Germinal center (tissue), 1 donor: ENCODE measurements at regions not wholly inside any gene's neighbourhood (a gene's known extent, or its start where the extent isn't known, plus 50 kb on each side); places are given as distances from the start of the nearest gene placed in this dataset.

Source experiments
- DNase-seq: peaks from one replicate; pipeline ENCODE4 v3.0.0; 2012; ENCODE audit warnings: mixed read lengths, low spot score

GRCh38 chr11:115695677-115696364 lies 191.6 kb upstream of the CADM1 start:
- DNase-seq = no peak

- no peak for DNase-seq
Observed at GRCh38 chr11:115693002-115693401, 188.8 kb upstream of the CADM1 start.

DNA sequence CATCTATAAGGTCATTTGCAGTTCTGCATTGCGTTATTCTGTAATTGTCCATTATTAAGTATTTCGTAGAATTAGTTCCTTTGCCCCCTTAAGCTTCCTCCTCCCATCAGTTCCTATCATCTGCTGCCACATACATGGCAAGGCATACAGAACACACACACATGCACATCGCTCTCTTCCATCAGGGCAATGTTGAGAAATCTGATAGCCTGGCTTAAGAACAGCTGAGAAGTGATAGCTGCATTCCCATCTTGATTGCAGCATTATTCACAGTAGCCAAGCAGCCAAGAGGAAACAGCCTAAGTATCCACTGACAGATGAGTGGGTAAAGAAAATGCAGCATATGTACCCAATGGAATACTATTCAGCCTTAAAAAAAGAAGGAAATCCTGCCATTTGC lies 186.8 kb upstream of the CADM1 start:
- DNase-seq = no peak

DNA sequence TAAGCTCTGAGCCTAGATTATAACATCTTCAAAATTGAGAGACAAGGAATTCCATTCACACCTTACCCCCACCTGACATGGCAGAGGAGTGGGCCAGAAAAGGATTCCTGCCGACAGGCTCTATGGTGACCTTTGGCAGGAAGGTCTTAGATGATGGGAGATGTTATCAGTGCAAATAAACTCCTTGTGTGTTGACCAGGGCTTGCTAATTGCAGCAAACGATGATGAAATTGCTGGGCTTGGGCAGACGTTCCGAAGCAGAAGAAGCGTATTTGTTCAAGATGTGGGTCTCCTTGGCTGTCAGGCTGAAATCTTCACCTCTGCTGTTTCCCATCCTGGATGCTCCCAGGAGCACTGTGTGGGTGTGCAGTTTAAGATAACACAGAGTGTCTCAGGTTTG lies 183.7 kb upstream of the CADM1 start:
- DNase-seq = no peak

DNA sequence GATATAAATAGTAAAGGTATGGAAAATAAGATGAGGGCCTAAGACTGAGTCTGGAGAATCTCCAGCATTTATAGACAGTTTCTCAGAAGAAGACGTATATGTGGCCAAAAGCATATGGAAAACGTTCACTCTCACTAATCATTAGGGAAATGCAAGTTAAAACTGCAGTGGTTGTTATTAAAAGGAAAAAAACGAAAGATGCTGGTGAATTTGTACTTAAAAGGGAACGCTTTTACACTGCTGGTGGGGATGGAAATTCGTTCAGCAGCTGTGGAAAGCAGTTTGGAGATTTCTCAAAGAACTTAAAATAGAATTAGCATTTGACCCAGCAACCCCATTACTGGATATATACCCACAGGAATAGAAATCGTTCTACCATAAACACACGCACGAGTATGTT lies 180.5 kb upstream of the CADM1 start:
- DNase-seq = no peak

DNA sequence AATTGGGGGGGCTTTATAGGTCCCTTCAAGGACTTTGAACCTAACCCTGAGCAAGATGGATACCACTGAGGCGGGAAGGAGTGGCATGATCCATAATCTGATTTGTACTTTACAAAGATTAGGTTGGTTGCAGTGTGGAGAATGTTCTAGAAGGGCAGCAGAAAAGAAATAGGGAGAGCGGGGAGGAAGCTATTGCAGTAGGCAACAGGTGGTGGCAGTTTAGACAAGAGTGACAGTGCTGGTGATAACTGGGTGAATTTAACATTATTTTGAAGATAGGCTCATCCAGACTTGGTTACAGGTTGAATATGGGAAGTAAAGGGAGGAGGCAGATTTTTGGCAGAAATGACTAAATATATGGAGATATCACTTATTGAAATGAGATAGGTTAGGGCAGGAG lies 179.9 kb upstream of the CADM1 start:
- DNase-seq = no peak

- DNase-seq = no peak
Observed at GRCh38 chr11:115682888-115683287, 178.7 kb upstream of the CADM1 start.

DNA sequence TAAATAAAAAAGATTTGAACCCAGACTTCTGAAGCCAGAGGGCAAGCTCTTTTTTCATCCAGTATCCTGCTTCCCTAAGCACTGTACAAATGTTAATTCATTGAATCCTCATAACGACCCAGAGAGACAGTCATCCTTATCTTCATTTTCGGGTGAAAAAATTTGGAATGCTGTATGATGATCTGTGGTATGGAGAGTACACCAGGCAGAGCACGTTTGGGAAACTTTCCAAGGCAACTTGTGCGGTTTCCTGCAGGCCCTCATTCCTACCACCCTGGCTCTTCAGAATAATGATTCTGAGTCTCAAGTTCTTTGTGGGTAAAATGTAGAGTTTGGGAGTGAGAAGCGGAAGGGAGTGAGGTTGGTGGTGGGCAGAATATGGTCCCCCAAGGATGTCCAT lies 177.9 kb upstream of the CADM1 start:
- no peak for DNase-seq

- DNase-seq = no peak
Observed at GRCh38 chr11:115679945-115680344, 175.7 kb upstream of the CADM1 start.

- no peak for DNase-seq
Observed at GRCh38 chr11:115678942-115679341, 174.7 kb upstream of the CADM1 start.

- DNase-seq = no peak
Observed at GRCh38 chr11:115677190-115677589, 173.0 kb upstream of the CADM1 start.

- DNase-seq = no peak
Observed at GRCh38 chr11:115676768-115677167, 172.6 kb upstream of the CADM1 start.

- DNase-seq = no peak
Observed at GRCh38 chr11:115676206-115676605, 172.0 kb upstream of the CADM1 start.

DNA sequence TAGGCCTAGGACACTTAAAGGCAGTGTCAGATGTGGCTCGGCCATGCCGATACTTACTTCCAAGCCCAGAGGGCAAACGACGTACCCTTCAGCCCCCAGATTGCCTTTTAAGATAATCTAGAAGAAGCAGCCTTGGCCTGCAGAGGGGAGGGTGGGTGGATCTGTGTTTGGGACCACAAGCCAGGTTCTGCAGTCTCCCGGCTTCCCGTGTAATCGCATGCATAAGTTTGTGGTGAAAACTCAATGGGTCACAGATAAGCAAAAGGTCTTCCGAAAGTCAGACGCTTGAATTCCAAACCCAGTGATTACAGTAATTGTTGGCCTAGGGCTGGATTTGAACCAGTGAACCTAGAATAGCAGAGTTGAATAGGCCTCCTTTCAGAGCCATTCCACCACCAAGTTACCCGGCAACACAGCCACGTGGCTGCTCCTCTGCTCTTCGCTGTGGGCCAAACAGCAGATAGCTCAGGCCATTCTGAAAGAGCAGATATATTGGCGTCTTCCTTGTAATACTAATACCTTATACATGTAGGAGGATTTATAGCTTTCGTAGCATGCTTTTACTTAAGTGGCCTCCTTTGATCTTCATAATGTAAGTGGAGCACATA lies 170.8 kb upstream of the CADM1 start:
- no peak for DNase-seq

GRCh38 chr11:115674176-115674936 lies 170.1 kb upstream of the CADM1 start:
- no peak for DNase-seq

DNA sequence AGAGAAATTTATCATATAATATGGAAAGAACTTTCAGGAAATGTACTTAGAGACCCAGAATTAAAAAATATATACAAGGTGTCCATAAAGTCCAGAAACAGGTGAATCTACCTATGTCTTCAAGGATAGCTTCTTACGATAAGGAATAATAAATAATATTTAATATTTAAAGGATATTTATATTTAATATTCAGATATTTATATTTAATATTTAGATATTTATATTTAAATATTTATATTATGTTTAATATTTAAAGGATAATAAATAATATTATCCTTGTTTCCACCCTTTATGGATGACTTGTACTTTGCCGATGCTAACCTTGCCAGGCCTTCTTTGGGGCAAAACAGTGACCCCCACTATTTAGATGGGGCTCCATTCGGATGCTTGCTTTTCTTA lies 169.5 kb upstream of the CADM1 start:
- DNase-seq = no peak

- no peak for DNase-seq
Observed at GRCh38 chr11:115672999-115673411, 168.8 kb upstream of the CADM1 start.

- no peak for DNase-seq
Observed at GRCh38 chr11:115672412-115672811, 168.2 kb upstream of the CADM1 start.

GRCh38 chr11:115670538-115671205 lies 166.5 kb upstream of the CADM1 start:
- DNase-seq = no peak

DNA sequence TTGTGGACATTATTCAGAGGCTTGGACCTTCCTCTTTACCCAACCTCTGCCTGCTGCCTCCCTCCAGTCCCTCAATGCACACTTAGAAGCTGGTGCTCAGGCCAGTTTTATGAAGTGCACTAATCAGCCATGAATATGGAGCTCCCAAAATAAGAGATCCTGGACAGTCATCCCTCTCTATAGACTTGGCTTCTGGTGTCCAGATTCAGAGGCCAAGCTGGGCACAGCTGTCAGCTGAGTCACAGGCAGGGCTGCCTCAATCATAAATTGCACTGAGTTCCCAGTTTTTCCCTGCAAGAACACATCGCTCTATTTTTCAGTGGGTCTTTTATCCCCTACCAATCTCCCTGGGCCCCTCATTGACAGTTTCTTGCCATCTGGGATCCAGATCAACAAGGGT lies 161.7 kb upstream of the CADM1 start:
- DNase-seq = no peak

GRCh38 chr11:115665175-115665821 lies 161.1 kb upstream of the CADM1 start:
- DNase-seq = no peak

- DNase-seq = no peak
Observed at GRCh38 chr11:115664313-115664712, 160.1 kb upstream of the CADM1 start.
